ENCODE measurements at regions not wholly inside any gene's neighbourhood (a gene's known extent, or its start where the extent isn't known, plus 50 kb on each side); places are given as distances from the start of the nearest gene placed in this dataset.

DNA sequence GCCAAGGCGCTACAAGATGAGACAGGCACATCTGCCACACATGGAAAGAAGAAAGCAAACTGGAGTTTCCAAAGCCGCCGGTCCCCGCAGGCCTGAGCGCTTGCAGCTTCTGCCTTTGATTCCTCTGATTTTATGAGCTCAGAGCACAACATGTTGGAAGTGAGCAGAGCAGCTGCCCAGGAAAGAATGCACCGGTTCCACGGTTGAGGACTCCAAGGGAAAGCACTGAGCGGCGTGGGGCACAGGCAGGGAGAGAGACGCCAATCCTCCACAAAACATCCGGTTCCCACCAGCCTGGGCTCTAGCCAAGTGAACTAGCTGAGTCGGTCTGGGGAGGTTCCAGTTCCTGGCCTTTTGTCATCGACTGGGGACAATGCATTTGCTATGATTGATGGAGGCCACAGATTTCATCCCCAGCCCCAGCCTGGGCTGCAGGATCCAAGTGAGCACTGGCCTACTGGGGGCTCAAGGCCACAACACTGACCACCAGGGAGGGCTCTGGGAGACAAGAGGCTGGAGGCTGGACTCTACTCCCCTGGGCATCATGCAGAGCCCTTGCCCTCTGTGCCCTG is 253.1 kb upstream of the IRF2BP2 start:
- no peak for TF ChIP-seq CTCF (IDR thresholded peaks at IDR 0.05; ENCODE audit: insufficient read depth, low read depth, low read length)
- TF ChIP-seq EZH2 (IDR thresholded peaks at IDR 0.05; ENCODE audit: insufficient read depth, low read length) = no peak

Measured in astrocyte (in vitro differentiated cells and primary cell).